GM18909 (cell line): ENCODE measurements at regions not wholly inside any gene's neighbourhood (a gene's known extent, or its start where the extent isn't known, plus 50 kb on each side); places are given as distances from the start of the nearest gene placed in this dataset.

Experiments
- ATAC-seq: cut with Tn5 transposase; IDR thresholded peaks from one replicate; pipeline ENCODE4 v1.9.1; 2021; ENCODE audit warnings: mild to moderate bottlenecking; ENCODE audit not compliant: unreplicated experiment, poor library complexity

DNA sequence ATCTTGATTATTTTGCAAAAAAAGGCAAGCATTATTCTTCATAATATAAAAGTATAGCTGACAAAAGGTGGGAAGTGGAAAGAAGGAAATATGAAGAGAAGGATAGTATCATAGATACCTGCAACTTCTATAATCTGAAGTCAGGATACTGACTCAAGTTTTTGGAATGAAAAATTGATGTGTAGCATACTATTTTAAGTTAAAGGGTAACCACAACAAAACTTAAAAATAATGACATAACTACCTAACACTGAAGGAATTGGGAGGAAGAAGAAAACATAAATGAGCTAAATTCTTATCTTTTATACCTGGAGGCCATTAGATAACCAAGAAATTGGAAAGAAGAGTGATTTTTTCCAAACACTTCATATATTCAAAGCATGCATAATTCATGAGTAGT lies 51.8 kb upstream of the TLE1 start:
- ATAC-seq = no peak

DNA sequence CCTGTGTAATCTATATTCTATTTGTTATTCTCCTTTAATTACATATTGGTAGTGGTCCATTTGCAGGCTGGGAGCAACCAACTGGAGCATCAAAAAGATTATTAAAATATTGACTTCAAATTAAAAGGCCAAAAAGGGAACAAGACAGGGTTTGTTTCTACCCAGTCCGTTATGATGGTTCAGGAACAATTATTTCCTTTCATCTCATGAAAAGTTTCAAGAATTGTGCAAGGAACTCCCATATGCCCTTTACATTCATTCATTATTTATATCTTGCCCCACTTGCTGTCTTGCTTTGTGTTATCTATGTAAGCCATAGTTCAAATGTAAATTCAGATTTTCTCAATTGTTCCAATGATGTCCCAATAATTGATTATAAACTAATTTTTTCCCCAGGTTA lies 58.7 kb upstream of the TLE1 start:
- ATAC-seq = no peak

DNA sequence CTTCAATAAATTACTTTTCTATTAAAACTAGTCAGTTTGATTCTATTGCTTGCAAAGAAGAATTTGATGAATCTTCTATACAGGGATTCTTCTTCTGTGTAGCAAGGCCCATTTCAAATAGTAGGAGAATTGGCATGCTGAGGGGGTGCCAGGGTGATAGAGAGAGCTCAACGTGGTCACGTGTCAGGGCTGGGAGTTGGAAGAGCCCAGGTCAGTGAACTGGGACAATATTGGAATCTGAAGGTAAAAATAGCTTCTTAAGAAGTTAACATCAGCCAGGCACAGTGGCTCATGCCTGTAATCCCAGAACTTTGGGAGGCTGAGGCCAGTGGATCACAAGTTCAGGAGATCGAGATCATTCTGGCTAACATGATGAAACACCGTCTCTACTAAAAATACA lies 64.1 kb upstream of the TLE1 start:
- no peak for ATAC-seq

DNA sequence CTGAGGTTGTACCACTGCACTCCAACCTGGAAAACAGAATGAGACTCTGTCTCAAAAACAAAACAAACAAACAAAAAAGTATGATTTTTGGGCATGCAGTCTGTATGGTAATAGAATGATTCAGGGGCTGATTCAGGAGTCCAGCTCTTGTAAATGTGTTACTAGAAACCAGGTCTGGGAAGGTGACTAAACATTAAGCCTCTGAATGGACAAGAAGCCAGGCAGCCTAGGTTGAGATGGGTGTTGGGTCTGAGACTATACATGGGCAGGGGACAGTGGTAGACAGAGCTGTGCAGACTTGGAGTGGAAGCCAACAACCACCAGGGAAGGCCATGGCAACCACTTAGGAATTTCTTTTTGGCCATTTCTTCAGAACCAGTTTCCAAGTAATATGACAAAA lies 64.9 kb upstream of the TLE1 start:
- ATAC-seq = no peak

DNA sequence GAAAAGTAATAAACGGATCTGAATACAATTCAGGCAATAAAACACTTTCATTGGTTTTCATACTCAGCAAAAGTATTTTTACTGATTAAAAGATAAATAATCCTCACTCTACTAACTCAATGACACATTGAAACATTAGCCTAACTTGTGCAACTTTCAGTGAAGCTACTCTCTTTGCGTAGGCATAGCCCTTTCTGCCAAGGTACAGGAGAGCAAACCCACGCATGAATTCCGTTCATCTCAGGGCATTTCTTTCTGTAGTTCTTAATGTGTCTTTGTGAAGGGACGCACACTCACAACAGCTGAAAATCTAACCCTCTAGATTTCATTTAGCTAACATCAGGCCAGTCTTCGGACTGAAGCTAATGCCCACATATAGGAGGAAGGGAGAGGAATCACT lies 66.4 kb upstream of the TLE1 start:
- no peak for ATAC-seq

DNA sequence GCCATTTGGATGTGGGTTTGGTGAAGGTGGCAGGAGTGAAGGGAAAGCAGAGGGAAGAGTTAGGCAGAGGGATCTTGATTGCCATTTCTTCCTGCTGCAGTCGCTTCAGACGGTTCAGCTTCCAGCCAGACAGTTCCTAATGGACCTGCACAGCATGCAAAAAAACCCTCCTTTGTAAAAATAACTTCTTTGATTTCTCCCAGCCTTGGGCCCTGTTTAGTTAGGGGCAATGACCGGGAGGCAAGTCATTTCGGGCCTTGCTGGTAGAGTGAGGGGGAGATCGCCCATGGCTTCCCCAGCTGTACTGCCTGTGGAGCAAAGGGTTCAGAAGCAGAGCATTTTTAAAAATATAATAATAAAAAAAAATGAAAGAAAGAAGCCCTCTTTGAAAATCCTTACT lies 67.2 kb upstream of the TLE1 start:
- ATAC-seq = no peak

DNA sequence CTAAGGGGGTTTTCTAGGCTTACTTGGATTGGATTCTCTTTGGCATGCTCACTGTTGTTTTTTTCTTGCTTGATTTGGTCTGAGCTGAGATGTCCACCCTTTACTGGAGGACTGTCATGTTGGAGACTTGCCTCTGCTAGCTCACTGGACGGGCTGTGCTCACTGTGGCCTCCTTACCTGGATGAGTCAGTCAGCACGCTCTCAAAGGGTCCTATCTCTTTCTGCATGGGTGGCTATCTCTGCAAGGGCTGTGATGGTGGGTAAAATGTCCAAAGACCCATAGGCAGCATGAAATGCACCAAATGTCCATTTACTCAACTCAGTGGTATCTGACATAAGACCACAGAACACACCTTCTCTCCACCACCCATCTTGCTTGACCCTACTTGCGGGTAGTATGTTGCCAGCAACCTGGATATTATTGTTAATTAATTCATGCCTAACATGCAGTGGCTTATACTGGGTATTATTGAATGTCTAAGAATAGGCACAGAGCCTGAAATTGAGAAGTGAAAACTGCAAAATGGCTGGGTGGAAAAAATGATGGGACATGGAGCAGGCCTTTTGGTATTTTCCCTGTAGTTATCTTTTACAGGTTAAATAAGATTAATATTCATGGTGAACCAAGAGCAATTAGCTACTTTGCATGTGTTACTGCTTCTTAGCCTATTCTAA lies 68.9 kb upstream of the TLE1 start:
- no peak for ATAC-seq

DNA sequence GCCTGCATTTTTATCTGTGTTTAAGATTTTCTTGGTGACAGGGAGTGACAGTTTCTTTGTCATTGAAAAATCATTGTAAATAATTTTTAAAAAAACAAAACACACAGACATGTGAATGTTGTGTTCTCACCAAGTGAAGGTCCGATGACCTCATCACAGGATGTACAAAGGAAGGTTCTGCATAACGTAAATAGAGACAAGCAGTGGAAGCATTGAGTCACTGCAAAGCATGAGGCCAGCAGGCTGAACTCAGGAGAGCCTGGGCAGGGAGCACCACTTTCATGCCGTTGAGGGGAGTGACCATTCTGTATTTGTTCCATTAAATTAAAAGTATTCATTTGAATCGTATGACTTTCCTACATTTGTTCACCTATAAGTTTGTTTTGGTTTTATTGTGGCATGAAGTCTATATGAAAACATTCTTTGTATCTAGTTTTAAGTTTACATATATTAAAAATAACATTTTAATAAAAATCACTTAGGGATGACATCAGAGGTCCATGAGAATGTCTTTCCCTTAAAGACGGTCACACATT lies 70.4 kb upstream of the TLE1 start:
- no peak for ATAC-seq

DNA sequence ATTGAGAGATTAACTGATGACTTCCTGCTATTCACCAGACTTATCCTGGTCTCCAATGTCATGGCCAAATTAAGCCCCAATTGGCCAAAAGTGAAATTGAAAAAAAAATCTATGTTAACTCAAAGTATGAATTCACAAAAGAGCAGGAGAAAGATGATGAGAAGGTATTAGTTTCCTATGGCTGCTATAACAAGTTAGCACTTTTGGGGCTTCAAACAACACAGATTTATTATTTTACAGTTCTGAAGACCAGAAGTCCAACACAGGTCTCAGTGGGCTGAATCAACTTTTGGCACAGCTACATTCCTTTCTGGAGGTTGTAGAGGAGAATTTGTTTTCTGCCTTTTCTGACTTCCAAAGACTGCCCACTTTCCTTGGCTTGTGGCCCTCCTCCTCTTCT lies 78.6 kb upstream of the TLE1 start:
- ATAC-seq = no peak

DNA sequence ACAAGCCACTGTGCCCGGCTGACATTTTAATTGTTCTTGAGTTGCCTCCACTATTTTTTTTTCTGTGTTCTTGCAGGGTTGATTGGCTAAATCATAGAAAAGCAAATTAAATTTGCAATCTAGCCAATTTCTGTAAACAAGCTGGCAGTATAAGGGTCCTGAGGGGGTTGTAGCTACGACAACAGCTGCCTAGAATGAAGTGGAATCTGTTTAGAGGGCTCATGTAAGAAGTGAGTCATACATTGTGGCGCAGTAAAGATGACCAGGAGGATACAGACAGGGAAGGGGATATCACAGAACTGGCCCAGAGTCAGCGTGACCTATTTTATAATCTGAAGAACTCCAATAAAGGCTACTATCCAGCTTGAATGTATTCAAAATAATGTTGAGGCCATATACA lies 82.2 kb upstream of the TLE1 start:
- ATAC-seq = no peak

DNA sequence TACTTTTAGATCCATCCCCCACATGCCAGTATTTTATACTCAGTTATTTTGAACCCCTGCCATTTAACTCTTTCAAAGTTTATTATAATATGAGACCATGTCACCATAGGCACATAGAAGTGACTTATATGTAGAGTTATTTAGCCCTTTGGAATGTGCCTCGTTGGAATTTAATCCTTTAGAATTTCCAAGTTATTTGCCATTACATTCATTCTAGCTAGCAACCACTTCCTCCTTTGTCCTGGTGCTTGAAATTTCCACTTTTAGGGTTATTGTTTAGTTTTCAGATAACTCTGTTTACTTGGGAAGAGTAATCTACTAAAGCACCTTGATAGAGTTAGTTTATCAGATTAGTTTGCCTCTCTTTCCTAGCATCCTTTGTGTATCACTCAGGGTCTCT lies 82.8 kb upstream of the TLE1 start:
- ATAC-seq = no peak

DNA sequence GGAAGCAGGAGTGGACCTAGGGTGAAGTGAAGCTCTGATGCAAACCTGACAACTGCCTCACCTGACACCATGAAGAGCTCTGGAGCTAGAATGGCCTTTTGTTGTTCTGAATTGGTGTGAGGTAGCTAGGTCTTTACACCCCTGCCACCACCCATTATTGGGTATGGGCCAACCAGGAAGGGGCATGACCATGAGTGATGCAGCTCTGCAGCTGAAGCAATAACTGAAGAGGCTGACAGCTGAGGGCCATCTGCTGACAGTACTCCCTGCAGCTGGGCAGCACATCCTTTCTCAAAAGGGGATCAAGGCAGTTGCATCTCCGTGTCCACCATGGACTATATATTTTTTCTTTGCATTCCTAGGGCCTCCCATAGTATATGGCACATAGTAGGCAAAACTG lies 87.0 kb upstream of the TLE1 start:
- no peak for ATAC-seq

DNA sequence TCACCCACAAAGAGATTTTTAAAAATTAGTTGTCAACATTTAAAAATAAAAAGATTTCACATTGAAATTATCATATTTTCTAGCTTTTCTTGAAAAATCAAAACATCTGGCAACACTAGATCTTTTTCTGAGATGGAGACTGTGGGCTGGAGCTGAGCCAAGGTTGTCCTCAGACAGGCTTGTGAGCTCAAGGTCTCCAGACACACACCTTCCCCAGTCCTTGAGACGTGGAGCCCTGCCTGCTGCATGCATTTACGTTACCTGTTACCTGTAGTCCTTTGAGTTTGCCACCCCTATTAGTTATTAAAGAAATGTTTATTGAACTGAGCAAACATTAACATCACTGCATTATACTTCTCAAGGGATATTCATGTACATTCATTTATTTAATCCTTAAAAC lies 87.5 kb upstream of the TLE1 start:
- ATAC-seq = no peak

DNA sequence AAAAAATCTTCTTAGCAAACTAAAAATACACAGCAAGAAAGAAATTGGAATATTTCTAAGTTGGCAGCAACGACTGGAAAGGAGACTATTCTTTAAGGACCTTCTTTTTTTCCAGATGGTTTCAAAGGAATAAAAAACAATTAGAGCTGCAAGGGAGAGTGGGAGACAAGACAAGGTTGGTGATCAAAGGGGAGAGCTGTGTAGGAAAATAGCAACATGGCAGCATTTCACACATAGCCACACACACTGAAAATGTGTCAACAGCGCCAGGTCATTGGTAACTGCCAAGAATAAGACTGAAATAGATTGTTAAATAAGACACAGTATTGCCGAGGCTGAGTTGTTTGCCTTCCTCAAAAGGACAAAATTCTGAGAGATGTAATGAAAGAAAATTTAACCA lies 88.1 kb upstream of the TLE1 start:
- ATAC-seq = no peak

DNA sequence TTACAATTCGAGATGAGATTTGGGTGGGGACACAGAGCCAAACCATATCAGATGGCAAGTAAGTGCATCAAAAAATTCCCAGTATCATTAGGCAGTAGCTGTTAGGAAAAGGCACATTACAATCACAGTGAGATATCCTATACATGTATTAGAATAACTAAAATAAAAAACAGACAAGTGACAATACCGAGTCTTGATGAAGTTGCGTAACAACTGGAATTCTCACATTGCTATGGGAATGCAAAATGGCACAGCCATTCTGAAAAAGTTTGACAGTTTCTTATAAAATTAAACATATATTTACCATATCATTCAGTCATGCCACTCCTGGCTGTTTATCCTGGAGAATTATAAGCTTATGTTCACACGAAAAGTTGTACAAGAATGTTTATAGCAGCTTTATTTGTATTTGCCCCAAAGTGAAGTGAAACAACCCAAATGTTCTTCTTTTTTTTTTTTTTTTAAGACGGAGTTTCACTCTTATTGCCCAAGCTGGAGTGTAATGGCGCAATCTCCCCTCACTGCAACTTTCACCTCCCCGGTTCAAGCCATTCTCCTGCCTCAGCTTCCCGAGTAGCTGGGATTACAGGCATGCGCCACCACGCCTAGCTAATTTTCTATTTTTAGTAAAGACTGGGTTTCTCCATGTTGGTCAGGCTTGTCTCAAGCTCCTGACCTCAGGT lies 93.1 kb upstream of the TLE1 start:
- no peak for ATAC-seq

DNA sequence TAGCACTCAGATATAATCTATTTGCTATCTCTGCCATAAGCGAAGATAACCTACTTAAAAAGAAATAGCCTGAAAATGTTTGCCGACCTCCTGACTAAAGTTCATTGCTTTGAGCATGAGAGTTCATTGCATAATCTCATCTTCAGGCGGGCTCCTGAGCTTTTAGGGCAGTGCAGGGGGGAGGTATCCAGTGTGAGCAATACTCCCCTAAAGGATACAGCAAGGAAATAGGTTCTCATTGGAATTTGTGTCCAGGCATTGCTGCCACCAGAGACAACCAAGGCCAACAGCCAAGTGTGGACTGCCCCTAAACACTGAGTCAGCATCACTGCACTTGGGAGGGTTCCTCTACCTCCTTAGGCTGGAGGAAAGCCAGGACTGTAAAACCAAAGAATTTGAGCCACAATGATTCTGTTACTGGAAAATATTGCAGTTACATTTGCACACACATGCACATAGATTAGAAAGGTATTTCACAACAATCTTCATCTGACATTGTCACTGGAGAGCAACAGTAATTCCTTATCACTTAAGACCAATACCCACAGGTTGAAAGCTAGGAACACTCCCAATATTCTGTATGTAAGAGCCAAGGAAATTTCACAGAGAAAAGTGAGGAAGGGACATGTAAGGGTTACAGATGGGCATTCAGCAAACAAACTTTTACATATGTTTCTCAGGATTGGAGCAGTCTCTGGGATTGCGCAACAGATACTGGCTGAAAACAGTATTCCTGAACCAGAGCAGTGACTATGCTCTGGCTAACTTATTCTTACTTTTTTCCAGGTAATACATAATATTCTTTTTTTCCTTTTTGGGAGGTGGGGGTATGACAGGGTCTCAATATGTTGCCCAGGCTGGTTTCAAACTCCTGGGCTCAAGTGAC lies 98.6 kb upstream of the TLE1 start:
- ATAC-seq = no peak

DNA sequence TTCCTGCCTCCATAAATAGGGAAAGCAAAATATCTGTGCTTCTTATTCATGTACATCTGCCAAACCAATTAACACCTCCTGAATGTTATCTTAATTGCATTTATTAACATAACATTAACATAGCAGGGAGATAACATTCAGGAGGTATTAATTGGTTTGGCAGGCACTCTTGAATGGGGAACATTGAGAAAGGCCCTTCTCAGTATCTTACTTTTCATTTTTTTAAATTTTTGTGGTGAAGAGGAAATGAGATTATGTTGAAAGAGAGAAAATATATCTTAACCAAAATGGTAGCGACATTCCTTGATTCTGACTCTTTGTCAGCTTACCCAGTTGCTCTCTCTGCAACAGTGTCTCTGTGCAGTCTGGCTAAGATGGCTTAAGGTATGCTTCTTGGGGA lies 100.4 kb upstream of the TLE1 start:
- ATAC-seq = no peak

DNA sequence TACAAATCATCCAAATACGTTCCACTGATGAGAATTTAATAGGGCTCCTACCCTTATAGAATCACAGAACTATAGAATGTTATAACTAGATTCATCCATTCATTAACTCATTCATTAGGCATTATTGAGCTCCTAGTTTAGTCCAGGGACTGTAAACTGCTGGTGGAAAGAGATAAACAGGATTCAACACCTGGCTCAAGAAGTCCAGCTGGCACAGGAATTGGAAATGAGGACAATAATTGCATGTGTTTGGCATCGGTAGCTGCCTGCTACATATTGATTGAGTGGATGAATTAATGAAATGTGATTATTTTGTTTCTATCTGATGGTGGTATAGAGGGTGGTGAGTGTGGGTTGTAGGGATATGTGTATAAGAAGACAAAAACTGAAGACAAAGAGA lies 100.8 kb upstream of the TLE1 start:
- no peak for ATAC-seq

DNA sequence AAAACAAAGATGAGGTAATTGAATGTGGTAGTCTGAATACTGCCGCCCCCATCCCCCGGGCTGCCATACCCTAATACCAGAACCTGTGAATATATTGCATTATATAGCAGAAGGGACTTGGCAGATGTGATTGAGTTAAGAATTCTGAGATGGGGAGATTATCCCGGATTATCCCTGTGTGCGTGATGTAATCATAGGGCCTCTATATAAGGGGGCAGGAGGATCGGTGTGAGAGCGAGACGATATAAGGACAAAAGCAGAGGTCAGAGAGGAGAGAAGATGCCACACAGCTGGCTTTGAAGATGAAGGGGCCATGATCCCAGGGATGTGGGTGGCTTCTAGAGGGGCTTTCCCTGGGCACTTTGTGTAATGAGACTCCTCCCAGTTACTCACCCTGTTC lies 101.7 kb upstream of the TLE1 start:
- ATAC-seq = no peak

DNA sequence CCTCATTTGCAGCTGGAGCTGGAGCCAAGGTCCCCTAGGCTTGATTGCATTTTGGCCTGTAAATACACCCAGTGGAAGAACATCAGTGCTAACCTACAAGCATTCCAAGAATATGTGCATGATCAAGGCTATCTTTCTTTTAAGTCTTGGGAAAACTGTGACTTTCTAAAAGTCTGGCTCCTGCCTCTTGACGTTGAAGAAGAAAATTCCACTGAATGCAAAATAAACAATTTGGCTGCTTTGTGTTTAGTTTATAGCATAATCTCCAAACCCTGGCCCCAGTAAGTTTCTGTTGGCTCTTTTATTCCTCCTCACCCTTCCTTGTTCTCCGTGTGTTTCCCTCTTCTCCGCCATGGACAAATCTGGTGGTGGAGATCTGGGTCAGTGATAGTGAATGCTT lies 109.3 kb upstream of the TLE1 start:
- no peak for ATAC-seq

DNA sequence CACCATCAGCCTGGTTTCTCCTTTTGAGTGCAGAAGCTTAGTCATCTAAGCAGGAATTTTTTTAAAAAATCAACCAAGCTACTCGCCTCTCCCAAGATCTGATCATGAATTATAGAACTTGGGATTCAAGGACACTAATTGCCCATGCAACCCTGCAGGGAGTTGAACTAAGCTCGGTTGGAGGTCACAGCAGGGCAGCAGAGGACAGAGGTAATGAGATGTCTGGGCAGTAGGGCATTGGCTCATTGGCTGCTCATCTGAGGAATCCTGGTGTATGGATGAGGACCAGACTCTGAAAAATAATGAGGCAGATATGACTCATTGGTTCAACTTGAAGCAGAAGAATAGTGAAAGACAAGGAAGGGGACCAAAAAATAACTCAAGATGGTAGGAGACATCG lies 111.8 kb upstream of the TLE1 start:
- no peak for ATAC-seq
